OCI-LY1 (cell line): ENCODE measurements at regions not wholly inside any gene's neighbourhood (a gene's known extent, or its start where the extent isn't known, plus 50 kb on each side); places are given as distances from the start of the nearest gene placed in this dataset.

Experiments used
- H2AFZ ChIP-seq: fragments of 200-600 bp; sonication (generic), shearing (Covaris generic); 2 replicates; pipeline ENCODE4 v1.6.0; 2014; ENCODE audit warnings: antibody characterized with exemption, mild to moderate bottlenecking, low read length
- H3F3A ChIP-seq: fragments of 200-600 bp; sonication (generic), shearing (Covaris generic); 2 replicates; pipeline ENCODE4 v1.6.0; 2014; ENCODE audit warnings: mild to moderate bottlenecking, antibody characterized with exemption, low read length, moderate library complexity; ENCODE audit not compliant: insufficient read depth
- H3K27ac ChIP-seq: fragments of 200-600 bp; sonication (generic); 2 replicates; pipeline ENCODE4 v1.5.1; 2014; ENCODE audit warnings: low read length, mixed run types, mild to moderate bottlenecking, low read depth; ENCODE audit not compliant: poor library complexity, severe bottlenecking
- H3K27me3 ChIP-seq: fragments of 200-600 bp; sonication (generic); 2 replicates; pipeline ENCODE4 v1.6.0; 2014; ENCODE audit warnings: antibody characterized with exemption, mild to moderate bottlenecking, low read length, moderate library complexity; ENCODE audit not compliant: insufficient read depth
- H3K36me3 ChIP-seq: fragments of 200-600 bp; sonication (generic); 2 replicates; pipeline ENCODE4 v1.6.1; 2014; ENCODE audit warnings: mild to moderate bottlenecking, antibody characterized with exemption, low read length, moderate library complexity, mixed read lengths; ENCODE audit not compliant: insufficient read depth
- H3K4me1 ChIP-seq: fragments of 200-600 bp; sonication (generic); 2 replicates; pipeline ENCODE4 v1.5.1; 2014; ENCODE audit warnings: mild to moderate bottlenecking, low read length, moderate library complexity; ENCODE audit not compliant: insufficient read depth, severe bottlenecking
- H3K4me2 ChIP-seq: fragments of 200-600 bp; sonication (generic), shearing (Covaris generic); 2 replicates; pipeline ENCODE4 v1.6.1; 2014; ENCODE audit warnings: low read length
- H3K4me3 ChIP-seq: fragments of 200-600 bp; sonication (generic); 2 replicates; pipeline ENCODE4 v1.5.1; 2014; ENCODE audit warnings: low read length, low read depth, mild to moderate bottlenecking, mixed read lengths; ENCODE audit not compliant: poor library complexity, severe bottlenecking
- H3K79me2 ChIP-seq: fragments of 200-600 bp; shearing (Covaris generic); 2 replicates; pipeline ENCODE4 v1.6.1; 2016; ENCODE audit warnings: mixed run types, low read length, mixed read lengths; ENCODE audit not compliant: insufficient read depth
- H3K9ac ChIP-seq: fragments of 200-600 bp; sonication (generic), shearing (Covaris generic); 2 replicates; pipeline ENCODE4 v1.6.1; 2014; ENCODE audit warnings: mild to moderate bottlenecking, low read length, mixed read lengths
- H3K9me2 ChIP-seq: fragments of 200-600 bp; sonication (generic), shearing (Covaris generic); 2 replicates; pipeline ENCODE4 v1.6.1; 2014; ENCODE audit warnings: low read depth, mild to moderate bottlenecking, low read length, mixed read lengths
- H3K9me3 ChIP-seq: fragments of 200-600 bp; shearing (Covaris generic); 2 replicates; pipeline ENCODE4 v1.6.1; 2014; ENCODE audit warnings: low read length, mixed read lengths
- H4K20me1 ChIP-seq: fragments of 200-600 bp; sonication (generic), shearing (Covaris generic); 2 replicates; pipeline ENCODE4 v1.6.0; 2016; ENCODE audit warnings: mild to moderate bottlenecking, low read length; ENCODE audit not compliant: insufficient read depth
- EZH2 ChIP-seq: fragments of 200-600 bp; sonication (generic), shearing (Covaris generic); IDR thresholded peaks from 2 replicates; pipeline ENCODE4 v1.8.0; 2017; ENCODE audit warnings: borderline replicate concordance, mixed run types, mild to moderate bottlenecking, antibody characterized with exemption, low read length, moderate library complexity, mixed read lengths
- TF ChIP-seq, protein P1 (sequence below): fragments of 200-600 bp; sonication (generic), shearing (Covaris generic); IDR thresholded peaks from 2 replicates; pipeline ENCODE4 v1.5.1; 2017; ENCODE audit warnings: mild to moderate bottlenecking, antibody characterized with exemption, low read length, moderate library complexity, mixed read lengths

DNA sequence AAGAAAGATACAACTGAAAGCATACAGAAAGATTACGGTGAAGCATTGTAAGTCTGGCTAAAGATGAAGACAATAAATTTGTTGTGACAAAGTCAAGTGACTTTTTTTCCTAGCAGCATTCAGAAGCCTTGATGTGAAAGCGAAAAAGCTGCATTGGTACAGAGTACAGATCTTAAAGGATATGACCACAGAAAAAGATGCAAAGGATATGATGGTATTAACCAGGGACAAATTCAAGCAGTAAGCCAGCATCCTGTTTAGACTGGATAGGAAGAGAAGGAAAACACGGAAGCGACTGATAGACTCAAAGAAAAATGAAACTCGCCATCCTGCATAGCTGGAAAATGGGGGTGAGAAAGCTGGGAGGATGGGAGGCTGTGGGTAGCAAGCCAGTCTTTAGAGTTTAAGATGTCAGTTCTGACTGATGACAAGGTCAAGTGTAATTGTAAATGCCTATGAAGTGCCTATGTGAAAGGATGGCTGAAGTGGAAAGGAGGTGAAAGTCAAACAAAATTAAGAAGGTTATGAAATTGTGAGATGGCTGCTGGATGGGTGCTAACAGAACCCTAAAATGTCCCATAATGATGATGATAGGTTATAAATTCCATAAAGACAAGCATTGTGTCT, 92.4 kb downstream of the PHLDA1 start:
- Histone ChIP-seq H3F3A (no peaks in the 10 kb centered on the region), H3K36me3 (no peaks in the 10 kb centered on the region), H3K9ac (no peak overlapping the region), H3K27me3 (no peaks in the 10 kb centered on the region), H3K4me2 (no peak overlapping the region), H4K20me1 (no peaks in the 10 kb centered on the region), H3K4me1 (no peaks in the 10 kb centered on the region), H3K79me2 (no peaks in the 10 kb centered on the region), H2AFZ (no peak overlapping the region), H3K4me3 (no peak overlapping the region), H3K9me3 (no peaks in the 10 kb centered on the region), H3K9me2 (no peaks in the 10 kb centered on the region), H3K27ac (no peak overlapping the region)
- TF ChIP-seq, protein P1, sequence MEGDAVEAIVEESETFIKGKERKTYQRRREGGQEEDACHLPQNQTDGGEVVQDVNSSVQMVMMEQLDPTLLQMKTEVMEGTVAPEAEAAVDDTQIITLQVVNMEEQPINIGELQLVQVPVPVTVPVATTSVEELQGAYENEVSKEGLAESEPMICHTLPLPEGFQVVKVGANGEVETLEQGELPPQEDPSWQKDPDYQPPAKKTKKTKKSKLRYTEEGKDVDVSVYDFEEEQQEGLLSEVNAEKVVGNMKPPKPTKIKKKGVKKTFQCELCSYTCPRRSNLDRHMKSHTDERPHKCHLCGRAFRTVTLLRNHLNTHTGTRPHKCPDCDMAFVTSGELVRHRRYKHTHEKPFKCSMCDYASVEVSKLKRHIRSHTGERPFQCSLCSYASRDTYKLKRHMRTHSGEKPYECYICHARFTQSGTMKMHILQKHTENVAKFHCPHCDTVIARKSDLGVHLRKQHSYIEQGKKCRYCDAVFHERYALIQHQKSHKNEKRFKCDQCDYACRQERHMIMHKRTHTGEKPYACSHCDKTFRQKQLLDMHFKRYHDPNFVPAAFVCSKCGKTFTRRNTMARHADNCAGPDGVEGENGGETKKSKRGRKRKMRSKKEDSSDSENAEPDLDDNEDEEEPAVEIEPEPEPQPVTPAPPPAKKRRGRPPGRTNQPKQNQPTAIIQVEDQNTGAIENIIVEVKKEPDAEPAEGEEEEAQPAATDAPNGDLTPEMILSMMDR = no peak
- TF ChIP-seq EZH2 = no peak

DNA sequence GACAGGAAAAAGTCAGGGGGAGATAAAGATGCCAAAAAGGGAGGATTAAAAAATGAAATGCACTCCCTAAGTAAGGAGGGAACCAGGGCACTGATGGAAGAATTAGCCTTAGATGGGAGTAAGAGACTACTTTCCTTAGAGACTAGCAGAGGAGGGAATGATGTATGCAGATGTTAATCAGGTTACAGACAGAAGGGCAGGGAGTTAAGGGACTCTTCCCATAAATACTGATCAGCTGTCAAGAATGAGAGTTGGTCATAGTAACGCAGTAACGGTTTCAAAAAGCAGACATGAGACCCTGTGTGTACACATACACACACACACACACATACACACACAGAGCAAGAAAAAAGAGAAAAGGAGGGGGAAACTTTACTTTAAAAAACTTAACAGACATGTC, 93.4 kb downstream of the PHLDA1 start:
- Histone ChIP-seq H3K9me3 (no peaks in the 10 kb centered on the region), H3F3A (no peaks in the 10 kb centered on the region), H2AFZ (no peak overlapping the region), H3K27me3 (no peaks in the 10 kb centered on the region), H3K9me2 (no peaks in the 10 kb centered on the region), H3K36me3 (no peaks in the 10 kb centered on the region), H3K9ac (no peak overlapping the region), H3K79me2 (no peaks in the 10 kb centered on the region), H3K27ac (no peak overlapping the region), H3K4me3 (no peak overlapping the region), H4K20me1 (no peaks in the 10 kb centered on the region), H3K4me1 (no peaks in the 10 kb centered on the region), H3K4me2 (no peak overlapping the region)
- TF ChIP-seq EZH2 = no peak
- TF ChIP-seq, protein P1 = no peak

GRCh38 chr12:75937486-75937885, 94.1 kb downstream of the PHLDA1 start:
- Histone ChIP-seq H2AFZ (no peak overlapping the region), H3K4me2 (no peak overlapping the region), H3K9me3 (no peaks in the 10 kb centered on the region)

More at GRCh38 chr12:75937486-75937885, 94.1 kb downstream of the PHLDA1 start:
- no peaks in the 10 kb centered on the region for H3F3A ChIP-seq
- H3K79me2 ChIP-seq = no peaks in the 10 kb centered on the region
- H3K27ac ChIP-seq = no peak overlapping the region
- no peak overlapping the region for H3K9ac ChIP-seq
- H3K9me2 ChIP-seq = no peaks in the 10 kb centered on the region
- H3K36me3 ChIP-seq = no peaks in the 10 kb centered on the region
- TF ChIP-seq, protein P1 = no peak
- TF ChIP-seq EZH2 = no peak
- no peaks in the 10 kb centered on the region for H3K27me3 ChIP-seq
- no peaks in the 10 kb centered on the region for H4K20me1 ChIP-seq
- no peaks in the 10 kb centered on the region for H3K4me1 ChIP-seq
- no peak overlapping the region for H3K4me3 ChIP-seq
